GM21619 (cell line): ENCODE measurements at regions not wholly inside any gene's neighbourhood (a gene's known extent, or its start where the extent isn't known, plus 50 kb on each side); places are given as distances from the start of the nearest gene placed in this dataset.
"Not testable (repeated sequence)": the region's sequence is repeated elsewhere in the genome, so short reads cannot be mapped to it uniquely, and the experiment has no call there.

Experiments used
- ATAC-seq: cut with Tn5 transposase; IDR thresholded peaks from one replicate; pipeline ENCODE4 v1.9.1; 2021; ENCODE audit not compliant: unreplicated experiment

DNA sequence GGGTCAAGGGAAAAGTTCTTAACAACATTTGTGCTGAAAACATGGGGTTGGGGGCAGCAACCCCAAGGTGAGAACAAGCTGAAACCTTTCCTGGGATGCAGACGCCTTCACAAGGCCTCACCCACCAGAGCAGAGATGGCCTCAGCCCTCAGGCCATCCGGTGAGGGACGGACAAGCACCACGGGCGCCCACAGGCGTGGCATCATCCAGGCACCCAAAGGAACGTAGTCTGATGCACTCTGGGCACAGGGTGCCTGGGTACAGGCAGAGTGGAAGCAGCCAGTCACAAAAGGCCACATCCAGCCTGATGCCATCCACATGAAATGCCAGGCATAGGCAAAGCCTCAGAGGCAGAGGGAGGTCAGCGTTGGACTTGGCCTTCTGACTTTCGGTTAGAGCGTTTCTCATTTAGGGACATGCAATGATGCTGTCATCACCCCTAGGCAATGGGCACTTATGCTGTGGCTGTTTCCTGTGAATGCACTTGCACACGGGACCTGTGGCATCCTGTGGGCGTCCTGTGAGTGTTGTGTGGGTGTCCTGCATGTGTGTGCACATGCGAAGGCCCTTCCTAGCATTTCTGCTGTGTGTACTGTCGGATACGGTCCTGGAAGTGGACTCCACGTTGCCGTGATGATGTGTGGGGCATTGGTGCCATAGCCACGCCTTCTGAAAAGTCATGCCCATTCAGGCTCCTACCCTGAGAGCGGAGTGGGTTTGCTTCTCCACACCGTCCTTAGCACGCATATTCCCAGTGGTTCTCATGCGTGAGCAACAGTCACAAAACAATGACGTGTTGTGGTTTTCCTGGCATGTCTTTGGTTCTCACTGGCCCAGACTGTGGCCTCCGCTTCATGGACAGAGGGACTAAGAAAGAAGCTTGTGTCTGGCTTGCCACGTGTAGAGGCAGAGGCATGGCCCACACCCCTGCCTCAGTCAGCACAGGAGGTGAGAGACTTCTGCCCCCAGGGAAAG is 52.7 kb upstream of the ZNF469 start:
- ATAC-seq: no peak

DNA sequence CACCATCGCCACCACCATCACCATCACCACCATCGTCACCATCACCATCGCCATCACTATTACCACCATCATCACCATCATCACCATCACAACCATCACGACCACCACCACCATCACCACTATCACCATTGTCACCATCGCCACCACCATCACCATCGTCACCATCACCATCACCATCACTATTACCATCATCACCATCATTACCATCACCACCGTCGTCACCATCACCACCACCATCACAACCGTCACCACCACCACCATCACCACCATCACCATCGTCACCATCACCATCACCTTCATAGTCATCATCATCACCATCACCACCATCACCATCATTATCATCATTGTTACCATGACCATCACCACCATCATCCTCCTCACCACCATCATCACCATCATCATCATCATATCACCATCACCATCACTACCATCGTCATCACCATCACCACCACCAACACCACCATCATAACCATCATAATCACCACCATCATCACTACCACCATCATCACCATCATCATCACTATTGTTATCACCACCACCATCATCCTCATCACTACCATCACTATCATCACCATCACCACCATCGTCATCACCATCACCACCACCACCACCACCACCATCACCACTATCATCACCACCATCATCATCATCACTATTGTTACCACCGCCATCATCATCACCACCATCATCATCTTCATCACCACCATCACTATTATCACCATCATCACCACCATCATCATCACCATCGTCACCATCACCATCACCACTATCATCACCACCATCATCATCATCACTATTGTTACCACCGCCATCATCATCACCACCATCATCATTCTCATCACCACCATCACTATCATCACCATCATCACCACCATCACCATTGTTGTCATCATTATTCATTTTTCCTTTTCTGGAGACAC is 51.5 kb upstream of the ZNF469 start:
- no peak for ATAC-seq

DNA sequence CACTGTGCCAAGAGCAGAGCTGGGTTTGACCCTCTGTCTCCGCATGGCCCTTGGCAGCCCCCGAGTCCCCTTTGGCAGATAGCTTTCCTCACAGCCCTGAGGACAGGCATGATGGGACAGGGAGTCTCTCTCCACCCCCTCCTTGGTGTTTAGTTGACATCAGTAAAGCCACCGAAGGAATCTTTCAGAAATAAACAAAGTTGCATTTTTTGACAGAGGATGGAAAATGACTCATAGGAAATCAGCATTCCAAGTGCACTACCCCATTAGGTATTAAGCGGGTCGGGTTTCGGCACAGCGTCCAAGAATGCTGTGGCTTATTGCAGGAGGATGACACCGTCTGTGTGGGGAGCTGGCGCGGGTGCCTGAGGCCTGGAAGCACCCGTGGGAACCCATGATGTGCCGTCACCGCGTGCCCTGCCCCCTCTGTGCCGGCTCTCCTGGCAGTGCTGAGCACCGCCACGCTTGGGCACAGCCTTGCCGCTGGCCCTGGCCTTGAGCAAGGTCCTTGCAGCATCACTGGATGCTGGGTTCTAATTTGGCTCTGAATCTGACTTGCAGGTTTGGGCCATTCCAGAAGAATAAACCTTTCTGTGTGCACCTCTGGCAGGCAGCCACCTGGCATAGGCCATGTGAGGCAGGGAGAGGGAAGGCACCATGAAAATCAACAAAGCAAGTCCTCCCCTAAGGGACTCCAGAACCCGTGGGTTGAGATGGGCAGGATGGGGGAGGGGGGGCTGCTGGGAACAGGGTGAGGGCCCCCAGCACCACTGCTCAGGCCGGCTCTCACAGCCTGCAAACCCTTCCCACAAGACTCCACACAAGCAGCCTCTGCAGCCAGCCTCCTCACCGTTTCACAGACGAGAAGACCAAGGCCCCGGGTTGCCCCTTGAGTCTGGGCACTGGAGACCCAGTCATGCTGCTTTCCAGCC is 50.5 kb upstream of the ZNF469 start:
- no peak for ATAC-seq

DNA sequence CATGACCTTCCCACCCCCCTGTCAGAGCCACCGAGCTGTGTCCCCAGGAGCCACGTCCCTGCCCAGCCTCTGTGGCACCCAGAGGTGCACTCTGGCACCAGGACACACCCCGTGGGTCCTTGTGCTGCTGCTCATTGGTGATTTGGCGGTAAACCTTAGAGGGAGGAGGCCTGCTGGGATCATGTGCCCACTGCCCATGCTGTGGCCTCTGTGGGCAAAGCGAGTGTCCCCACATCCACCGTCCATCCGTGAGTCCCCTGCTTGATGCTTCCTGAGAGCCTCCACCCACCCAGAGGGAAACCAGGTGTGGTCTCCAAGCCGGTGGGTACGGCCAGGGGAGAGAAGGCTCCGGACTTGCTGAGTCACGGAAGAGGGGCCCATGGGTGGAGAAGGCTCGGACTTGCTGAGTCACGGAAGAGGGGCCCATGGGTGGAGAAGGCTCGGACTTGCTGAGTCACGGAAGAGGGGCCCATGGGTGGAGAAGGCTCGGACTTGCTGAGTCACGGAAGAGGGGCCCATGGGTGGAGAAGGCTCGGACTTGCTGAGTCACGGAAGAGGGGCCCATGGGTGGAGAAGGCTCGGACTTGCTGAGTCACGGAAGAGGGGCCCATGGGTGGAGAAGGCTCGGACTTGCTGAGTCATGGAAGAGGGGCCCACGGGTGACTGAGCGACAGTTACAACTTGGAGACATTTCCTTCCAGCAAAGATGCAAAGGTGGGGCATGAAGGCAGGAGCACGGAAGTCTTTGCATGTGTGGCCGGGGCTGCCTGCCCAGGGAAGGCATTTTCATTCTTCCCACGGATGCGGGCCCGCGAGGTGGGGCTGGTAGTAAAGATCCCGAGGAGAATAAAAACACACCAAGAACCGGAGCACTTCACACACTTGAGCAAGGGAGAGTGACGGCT is 49.6 kb upstream of the ZNF469 start:
- not testable (repeated sequence) for ATAC-seq
